ENCODE measurements at regions not wholly inside any gene's neighbourhood (a gene's known extent, or its start where the extent isn't known, plus 50 kb on each side); places are given as distances from the start of the nearest gene placed in this dataset.

- no peak overlapping the region for H2BK15ac ChIP-seq (ENCODE audit: low read depth, low read length)
- peak overlapping the region; percentile 99 for H3K4me2 ChIP-seq (ENCODE audit: low read depth, low read length)
- H3K9me1 ChIP-seq (ENCODE audit: insufficient read depth, low read length): no peaks in the 10 kb centered on the region
- peak overlapping the region; percentile 67; the same call in 1 of the 2 replicates for H3K23ac ChIP-seq (ENCODE audit: low read depth, low read length)
- no TSS peak for BruUV-seq (replicated peaks)
- H4K20me1 ChIP-seq (ENCODE audit: insufficient read depth, low read length): no peaks in the 10 kb centered on the region
- TF ChIP-seq NFE2L2 (IDR thresholded peaks at IDR 0.05; ENCODE audit: low read depth, low read length) (no peak), CHD1 (IDR thresholded peaks at IDR 0.05; ENCODE audit: low read depth, low read length) (no peak), MAZ (IDR thresholded peaks at IDR 0.05; ENCODE audit: borderline replicate concordance, low read depth, low read length) (no peak), RCOR1 (IDR thresholded peaks at IDR 0.05; ENCODE audit: insufficient replicate concordance, low read length) (no peak), RAD21 (IDR thresholded peaks at IDR 0.05; ENCODE audit: low read length) (no peak), CTCF (conservative IDR thresholded peaks at IDR 0.05; ENCODE audit: low read depth, low read length) (no peak)
- H3K36me3 ChIP-seq (ENCODE audit: control insufficient read depth, insufficient read depth, low read length): no peaks in the 10 kb centered on the region
- no peaks in the 10 kb centered on the region for H3K9me3 ChIP-seq (ENCODE audit: control insufficient read depth, insufficient read depth, low read length)
- ChIA-PET POLR2A (ENCODE audit: unreplicated experiment) (no interaction called here), CTCF (no interaction called here)
- H3K27ac ChIP-seq (ENCODE audit: insufficient read depth, low read length): peak overlapping the region; percentile 69; the same call in 1 of the 2 replicates
- in situ Hi-C loops (cut with MboI; ENCODE audit: low sequenced_read_pairs): loop anchor here (25.0 kb wide), 1 partner anchor 754 kb away; no protein-coding TSS in a partner anchor
- 0 out of 2 replicates have a peak overlapping the region, but pooled peaks have one; percentile 16 for H3K56ac ChIP-seq (ENCODE audit: extremely low read depth, insufficient read depth, low read length)
- H2AK5ac ChIP-seq (ENCODE audit: low read depth, low read length): no peak overlapping the region
- peak overlapping the region; percentile 81 for H2BK120ac ChIP-seq (ENCODE audit: low read depth, low read length)
- peak overlapping the region; percentile 3; the same call in 1 of the 2 replicates for H2BK20ac ChIP-seq (ENCODE audit: low read depth, low read length)
- H4K91ac ChIP-seq (ENCODE audit: insufficient read depth, low read depth, low read length): peak overlapping the region; percentile 38; the same call in 1 of the 2 replicates
- WGBS, 2 experiments (ENCODE audit: extremely low coverage in 2 of 2, insufficient read length in 1 of 2): no CpG with 5 or more reads among the region's 3 CpGs
- H3K9ac ChIP-seq (ENCODE audit: low read depth, low read length): peak overlapping the region; percentile 46
- peak overlapping the region; percentile 11; the same call in 1 of the 2 replicates for H3K4ac ChIP-seq (ENCODE audit: low read depth, low read length)
- DNase-seq (peak; percentile 33), ATAC-seq (ENCODE audit: low read depth) (peak; percentile 37; the same call in 1 of the 2 replicates)
- no peak overlapping the region for H2AK9ac ChIP-seq (replicated peaks; ENCODE audit: low read depth, low read length, poor library complexity)
- H3K4me3 ChIP-seq (ENCODE audit: insufficient read depth, low read depth, low read length): peak overlapping the region; percentile 50; the same call in 1 of the 2 replicates
- peaks cover 4% of the 10 kb centered on the region for H3K4me1 ChIP-seq (ENCODE audit: control insufficient read depth, insufficient read depth, low read length)
- H3K79me1 ChIP-seq (ENCODE audit: low read depth in 1 of 2, low read length in 2 of 2): no peaks in the 10 kb centered on the region
- intact Hi-C loops (cut with micrococcal nuclease): no loop called here
- no peaks in the 10 kb centered on the region for H3K27me3 ChIP-seq (ENCODE audit: control insufficient read depth, insufficient read depth, low read length)
- dilution Hi-C loops (cut with HindIII; ENCODE audit: low sequenced_read_pairs, unreplicated experiment): no loop called here
- peak overlapping the region; percentile 2 to 89; a peak in 2 of 4 replicates for H4K8ac ChIP-seq (ENCODE audit: low read depth in 2 of 2, low read length in 2 of 2)
- H2AFZ ChIP-seq (replicated peaks; ENCODE audit: low read length, poor library complexity): peak overlapping the region; percentile 77
- H3K14ac ChIP-seq (replicated peaks; ENCODE audit: low read depth, low read length): peak overlapping the region; percentile 27; the same call in 1 of the 2 replicates
- H4K5ac ChIP-seq (ENCODE audit: low read depth, low read length): peak overlapping the region; percentile 85
- H3K18ac ChIP-seq (ENCODE audit: low read depth, low read length): peak overlapping the region; percentile 81
- H2BK5ac ChIP-seq (ENCODE audit: low read depth, low read length, poor library complexity, severe bottlenecking): peak overlapping the region; percentile 86
Observed at GRCh38 chr4:137866671-137867070, 334.4 kb upstream of the PCDH18 start.

All from IMR-90 (cell line).